Hematopoietic multipotent progenitor cell treated with erythropoietin and hydrocortisone succinate and interleukin-3 and kit ligand, for 6 days (in vitro differentiated cells): ENCODE measurements at regions not wholly inside any gene's neighbourhood (a gene's known extent, or its start where the extent isn't known, plus 50 kb on each side); places are given as distances from the start of the nearest gene placed in this dataset.
A peak's percentile ranks its signal among the peaks of the same experiment; 100 is the strongest.
"Not testable (repeated sequence)": the region's sequence is repeated elsewhere in the genome, so short reads cannot be mapped to it uniquely, and the experiment has no call there.

ENCODE experiments used
- DNase-seq: peaks from one replicate; pipeline ENCODE4 v3.0.0-alpha.2; 2015

DNA sequence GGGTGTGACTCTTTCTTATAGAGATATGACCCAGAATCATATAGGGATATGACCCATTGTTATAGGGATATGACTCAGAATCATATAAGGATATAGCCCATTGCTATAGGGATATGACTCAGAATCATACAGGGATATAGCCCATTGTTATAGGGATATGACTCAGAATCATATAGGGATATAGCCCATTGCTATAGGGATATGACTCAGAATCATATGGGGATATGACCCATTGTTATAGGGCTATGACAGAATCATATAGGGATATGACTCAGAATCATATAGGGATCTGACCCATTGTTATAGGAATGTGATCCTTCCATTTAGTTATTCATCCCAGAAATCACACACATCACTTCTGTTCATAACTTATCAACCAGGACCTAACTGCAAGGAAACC is 312.2 kb upstream of the ADARB2 start:
- DNase-seq: no peak

DNA sequence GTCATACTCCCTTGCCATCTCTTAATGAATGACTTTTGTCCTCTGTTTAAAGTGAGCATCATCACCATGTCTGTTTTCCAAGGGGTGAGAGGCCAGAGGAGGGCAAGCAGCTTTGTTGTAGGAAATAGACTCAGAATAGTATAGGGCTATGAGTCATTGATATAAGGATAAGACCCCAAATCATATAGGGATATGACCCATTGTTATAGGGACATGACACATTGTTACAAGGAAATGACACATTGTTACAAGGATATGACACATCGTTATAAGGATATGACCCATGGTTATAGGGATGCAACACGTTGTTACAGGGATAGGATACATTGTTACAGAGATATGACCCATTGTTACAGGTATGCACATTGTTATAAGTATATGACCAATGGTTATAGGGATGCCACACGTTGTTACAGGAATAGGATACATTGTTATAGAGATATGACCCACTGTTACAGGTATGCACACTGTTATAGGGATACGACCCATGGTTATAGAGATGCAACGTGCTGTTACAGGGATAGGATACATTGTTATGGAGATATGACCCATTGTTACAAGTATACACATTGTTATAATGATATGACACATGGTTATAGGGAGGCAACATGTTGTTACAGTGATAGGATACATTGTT is 311.1 kb upstream of the ADARB2 start:
- DNase-seq: no peak

DNA sequence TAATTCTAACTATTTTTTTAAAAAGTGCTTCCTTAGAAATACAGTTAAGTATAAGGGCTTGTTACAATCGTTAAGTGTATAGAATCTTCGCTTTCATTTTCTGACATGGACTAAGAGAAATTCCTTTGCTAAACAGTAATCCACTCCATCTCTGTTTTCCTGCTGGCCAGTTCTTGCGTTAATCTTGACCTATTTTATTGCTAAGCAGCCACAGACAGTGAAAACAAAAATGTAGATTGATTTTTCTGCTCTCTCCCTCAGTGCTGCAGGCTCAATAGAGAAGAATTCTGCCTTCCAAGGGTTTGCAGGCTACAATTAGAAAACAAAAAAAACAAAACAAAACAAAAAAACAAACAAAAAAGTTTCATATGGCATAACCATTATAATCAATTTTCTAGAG is 310.4 kb upstream of the ADARB2 start:
- DNase-seq: no peak

DNA sequence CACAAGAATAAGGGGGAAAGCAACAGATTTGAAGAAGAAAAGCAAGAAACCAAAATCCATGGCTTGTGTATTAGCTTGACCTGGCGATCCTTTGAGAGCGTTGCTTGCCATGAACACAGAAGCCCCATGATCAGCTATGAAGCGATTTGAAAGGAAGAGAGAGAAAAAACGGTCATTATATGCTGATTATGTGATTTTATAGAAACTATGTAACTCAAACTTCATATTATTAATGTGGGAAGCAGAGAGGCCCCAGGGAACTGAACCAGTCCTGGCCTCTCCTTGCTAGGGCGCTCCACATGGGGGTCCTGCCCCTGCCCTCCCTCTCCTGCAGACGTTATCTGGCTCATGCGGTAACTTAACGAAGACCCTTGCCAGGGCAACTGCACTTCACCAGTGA is 306.1 kb upstream of the ADARB2 start:
- no peak for DNase-seq

DNA sequence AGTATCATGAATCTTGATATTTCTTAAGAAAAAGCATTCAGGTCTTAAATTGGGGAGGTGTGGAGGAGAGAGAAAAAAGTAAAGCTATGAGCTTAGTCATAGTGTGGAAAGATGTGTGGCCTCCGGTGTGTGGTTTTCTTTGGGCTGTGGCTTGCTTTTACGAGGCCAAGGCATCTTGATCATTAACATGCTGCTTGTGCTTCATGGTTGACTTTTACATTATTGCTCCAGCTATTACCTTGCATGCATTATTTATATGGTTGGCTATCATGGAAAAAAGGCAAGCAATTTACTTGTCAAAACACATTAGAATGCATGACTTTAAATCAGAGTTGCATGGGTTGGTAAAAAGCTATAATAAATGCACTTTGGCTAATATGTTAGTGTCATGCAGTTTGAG is 300.7 kb upstream of the ADARB2 start:
- DNase-seq: no peak

DNA sequence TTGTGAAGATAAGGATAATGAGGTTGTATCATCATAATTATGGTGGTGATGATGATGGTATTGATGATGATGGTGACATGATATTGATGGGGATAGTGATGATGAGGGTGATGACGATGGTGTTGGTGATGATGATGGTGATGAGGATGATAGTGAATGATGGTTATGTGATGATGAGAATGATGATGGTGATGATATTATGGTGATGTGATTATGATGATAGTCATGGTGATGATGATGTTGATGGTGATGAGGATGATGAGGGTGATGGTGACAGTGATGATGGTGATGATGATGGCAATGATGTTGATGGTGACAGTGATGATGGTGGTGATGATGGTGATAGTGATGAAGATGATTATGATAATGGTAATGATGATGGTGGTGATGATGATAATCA is 299.9 kb upstream of the ADARB2 start:
- DNase-seq: no peak

DNA sequence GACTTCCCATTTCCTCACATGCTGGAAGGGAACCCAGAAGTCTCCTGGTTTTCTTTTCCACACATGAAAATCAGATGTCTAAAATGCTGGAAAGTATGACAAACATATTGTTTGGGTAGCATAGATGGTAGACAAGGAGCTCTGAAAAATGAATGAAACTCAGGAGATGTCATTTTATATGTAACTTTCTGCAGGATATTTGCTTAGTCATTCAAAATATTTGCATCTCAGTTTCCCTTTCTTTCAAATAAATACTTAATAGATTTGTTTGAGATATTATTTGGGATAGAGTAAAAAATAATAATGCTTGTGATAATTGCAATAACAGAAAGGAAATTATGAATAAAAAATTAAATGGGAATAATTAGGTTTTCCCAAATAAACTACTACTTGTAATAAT is 298.9 kb upstream of the ADARB2 start:
- DNase-seq: no peak

DNA sequence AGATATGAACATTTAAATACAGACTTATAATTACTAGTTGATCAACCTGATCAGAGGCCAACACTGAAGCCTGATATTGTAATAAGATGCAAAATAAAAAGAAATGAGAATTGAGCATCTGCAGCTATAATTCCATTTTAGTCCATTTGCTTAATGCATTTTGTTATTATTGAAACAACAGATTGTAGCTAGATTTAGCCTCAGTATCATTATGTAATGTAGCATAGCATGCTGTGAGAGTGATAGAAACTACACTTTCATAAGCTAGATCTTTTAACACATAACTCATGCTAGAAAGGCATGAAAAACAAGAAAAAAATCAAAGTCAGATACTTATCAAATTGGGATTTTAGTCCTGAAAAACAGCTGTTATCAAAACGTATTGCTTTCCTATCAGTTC is 292.7 kb upstream of the ADARB2 start:
- no peak for DNase-seq

DNA sequence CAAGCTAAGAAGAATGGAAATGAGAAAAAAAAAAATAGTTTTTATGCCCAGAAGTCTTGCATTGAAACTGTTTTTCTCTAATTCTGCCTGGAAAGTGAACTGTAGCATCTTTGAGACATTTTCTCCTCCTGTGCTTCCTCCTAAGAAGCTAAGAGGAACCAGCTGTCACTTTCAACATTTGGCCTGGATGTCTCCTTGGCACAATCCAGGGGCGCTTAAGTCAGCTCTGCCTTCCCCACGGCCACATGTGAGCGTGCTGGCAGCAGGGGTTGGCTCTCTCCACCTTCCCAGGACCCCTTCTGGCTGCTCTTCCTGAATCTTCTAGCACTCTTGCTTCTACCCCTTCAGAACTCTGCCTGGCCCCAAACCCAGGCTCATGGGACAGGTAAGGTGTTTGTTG is 289.6 kb upstream of the ADARB2 start:
- no peak for DNase-seq

DNA sequence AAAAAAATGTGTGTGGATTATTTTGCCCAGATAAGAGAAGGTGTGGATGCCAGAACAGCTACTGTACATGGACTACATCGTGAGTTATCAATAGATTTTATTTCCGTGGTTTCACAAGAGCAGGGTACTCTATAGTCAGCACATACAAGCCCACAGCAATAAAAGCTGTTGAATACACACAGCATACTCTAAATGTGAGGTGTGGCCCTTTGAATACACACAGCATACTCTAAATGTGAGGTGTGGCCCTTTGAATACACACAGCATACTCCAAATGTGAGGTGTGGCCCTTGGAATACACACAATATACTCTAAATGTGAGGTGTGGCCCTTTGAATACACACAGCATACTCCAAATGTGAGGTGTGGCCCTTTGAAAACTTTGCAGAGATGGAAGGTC is 287.4 kb upstream of the ADARB2 start:
- DNase-seq: not testable (repeated sequence)

DNA sequence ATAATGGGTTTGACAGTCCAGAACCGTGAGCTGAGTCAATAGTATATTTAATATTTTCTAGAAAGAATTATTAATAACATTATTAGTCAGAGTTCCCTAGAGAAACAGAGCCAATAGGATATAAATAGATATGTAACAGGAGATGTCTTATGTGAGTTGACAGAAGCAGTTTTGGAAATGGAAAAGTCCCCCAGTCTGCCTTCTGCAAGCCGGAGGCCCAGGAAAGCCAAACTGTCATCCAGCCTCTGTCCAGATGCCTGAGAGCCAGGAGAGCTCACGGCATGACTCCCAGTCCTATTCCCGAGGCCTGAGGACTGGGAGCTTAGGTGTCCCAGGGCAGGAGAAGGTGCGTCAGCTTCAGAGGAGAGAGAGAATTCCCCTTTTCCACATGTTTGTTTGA is 286.4 kb upstream of the ADARB2 start:
- DNase-seq: no peak

DNA sequence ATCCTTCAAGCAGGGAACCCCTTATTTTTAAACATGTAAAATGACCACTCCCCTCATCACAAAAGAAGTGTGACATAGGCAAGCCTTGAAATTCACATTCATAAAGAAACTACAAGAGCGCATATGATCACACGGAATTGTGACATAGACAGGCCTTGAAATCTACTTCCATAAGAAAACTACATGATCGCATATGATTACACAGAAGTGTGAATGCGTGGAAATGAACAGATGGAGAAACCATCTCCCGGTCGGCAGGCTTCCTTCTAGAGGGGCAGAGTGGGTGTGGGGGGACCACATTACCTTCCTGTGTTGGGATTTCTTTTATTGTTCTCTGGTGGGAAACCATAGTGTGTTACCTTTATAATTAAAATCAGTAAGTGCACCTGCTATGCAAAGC is 285.1 kb upstream of the ADARB2 start:
- DNase-seq: no peak

DNA sequence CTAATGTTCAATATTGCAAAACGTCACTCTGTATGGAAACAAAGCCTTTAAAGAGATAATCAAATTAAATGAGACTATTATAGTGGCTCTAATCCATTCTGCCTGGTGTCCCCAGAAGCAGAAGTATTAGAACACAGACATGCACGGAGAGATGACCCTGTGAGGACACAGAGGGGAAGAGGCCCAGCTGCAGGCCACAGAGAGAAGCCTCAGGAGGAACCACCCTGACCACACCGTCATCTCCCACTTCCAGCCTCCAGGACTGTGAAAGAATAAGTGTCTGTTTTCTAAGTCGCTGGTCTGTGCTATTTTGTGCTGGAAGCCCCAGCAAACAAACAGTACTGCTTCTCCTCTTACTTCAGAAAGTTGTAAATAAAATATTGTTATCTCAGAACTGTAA is 283.5 kb upstream of the ADARB2 start:
- peak; percentile 25 for DNase-seq

DNA sequence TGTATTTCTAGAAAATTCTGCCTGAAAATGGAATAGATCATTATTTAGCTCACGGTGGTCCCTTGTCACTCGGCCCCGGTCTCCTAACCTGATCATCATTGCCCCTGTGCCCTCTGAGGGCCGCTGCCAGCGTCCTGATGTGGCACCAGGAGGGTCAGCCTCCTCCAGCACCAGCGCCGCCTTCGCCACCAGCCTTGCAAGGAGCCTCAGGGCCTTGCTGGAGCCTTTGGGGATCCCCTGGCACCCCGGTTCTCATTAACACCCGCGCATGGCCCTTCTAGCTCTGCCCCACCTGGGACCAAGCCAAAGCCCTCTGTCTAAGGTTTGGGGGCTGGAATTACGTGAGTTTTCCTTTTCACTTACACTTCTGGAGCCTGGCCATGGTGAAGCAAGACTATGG is 282.5 kb upstream of the ADARB2 start:
- DNase-seq: no peak

DNA sequence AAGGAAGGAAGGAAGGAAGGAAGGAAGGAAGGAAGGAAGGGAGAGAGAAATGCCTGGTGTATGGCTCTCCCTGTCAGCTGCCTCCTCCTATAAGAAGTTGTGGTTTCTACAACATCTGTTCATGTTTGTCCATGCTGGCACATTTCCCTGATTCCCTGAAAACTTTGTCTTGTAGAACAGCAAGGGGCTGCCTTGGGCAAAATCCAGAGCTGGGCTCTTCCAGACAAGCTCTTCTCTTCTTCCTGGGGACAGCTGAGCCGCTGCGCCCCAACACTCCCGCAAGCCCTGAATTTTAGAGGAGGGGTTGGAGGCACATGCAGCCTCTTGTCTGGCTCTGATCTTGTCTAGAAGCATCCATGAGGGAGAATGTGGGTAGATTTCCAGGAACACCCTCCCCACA is 282.0 kb upstream of the ADARB2 start:
- DNase-seq: no peak

DNA sequence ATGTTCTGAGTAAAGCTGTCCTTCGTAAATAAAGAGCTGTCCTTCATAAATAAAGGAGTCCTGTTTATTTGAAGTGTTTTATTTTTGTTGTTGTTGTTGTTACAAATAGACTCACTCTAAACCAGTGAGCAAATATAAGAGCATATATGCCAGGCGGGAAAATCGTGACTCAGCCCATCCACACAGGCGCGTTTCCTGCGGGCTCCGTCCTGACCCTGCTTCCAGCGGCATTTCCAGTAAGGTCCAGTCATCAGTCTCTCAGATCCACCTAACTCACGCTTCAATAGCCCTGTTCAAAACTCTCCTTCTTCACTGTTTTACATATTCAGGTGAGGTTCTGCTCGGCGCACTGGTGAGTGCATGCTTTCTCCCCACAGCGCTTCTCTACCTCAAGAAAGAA is 277.2 kb upstream of the ADARB2 start:
- no peak for DNase-seq

DNA sequence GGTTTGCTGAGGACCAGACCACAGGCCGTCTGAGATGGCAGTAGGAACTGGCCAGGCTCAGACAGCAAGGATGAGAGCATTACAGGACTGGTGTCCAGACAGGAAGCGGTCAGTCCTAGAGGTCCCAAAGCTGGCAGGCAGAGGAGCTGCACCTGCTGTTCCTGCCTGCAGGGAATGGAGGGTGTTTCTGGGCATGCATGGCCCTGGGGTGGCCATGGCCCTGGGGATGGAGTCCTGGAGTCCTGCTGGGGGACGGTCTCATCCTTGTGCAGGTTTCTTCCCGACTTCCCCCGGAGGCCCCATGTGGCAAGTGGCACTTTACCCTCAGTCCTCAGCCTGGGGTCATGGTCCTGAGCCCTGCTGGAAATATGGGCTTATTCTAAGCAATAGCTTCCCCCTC is 274.9 kb upstream of the ADARB2 start:
- DNase-seq: no peak

DNA sequence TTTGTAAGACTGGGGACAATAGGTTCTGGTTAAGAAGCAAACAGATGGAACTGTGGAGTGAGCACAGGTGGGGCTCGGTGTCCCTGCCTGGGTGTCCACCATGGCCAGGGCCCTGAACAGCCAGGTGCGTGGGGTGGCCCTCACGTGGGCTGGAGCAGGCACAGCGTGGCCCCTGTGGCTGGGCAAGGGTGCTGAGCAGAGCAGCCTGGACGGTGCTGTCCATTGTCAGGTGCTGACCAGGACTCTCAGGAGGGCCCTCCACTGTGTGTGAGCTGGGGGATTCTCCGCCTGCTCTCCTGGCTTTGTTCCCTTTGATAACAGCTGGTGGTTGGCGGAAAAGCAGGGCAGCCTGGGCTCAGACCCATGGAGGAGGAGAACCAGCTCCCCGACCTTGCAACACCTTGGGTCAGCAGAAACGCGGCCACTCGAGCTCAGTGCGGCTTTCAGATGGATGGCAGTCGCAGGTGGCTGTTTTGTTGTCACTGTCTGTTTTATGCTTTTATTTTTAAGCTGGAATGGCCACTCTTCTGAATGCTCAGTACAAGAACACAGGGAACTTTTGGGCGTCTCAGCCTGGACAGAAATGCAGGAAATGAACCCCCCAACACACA is 273.9 kb upstream of the ADARB2 start:
- DNase-seq: no peak

DNA sequence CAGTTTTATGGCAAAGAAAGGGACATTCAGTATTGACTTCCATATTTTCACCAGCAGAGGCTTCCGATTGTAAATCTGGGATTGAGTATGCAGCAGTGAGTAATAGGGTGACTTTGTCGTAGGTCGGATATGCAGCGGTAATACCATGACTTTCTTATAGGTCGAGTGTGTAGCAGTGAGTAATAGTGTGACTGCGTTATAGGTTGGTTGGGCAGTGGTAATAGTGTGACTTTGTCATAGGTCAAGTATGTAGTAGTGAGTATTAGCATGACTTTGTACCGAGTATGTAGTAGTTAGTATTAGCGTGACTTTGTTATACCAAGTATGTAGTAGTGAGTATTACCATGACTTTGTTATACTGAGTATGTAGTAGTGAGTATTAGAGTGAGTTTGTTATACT is 268.2 kb upstream of the ADARB2 start:
- no peak for DNase-seq

DNA sequence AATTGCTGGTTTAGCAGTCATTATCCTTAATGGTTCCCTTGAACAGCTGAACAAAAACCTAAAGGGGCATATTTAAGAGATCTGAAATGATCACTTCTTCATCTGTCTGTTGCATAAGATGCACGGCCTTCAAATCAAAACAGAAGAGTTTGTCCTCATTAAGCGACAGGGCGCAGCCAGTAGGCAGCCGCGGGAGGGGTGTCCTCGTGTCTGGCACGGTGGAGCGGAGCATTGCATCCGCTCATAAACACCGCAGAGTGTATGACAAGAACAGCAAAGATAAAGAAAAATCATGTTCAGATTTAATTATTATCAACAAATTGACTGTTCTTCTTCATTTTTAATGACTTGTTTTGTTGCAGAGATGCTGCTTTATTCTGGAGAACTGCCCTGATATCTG is 255.6 kb upstream of the ADARB2 start:
- DNase-seq: no peak

DNA sequence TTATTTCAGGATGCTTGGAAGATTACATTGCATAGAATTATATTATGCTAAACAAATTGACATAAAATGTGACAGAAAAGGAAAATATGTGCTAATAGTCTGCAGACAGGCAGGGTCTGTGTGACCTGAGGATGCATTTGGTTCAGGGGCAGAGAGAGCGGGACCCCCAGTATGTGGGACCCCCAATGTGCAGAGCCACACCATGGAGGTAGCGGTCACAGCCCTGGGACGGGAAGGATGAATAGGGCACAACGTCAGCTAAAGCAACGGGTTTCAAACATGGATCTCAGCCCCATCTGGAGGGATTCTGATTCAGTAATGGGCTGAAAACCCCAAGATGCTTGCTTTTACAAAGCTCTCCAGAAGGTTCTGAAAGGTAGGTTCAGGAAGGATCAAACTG is 251.8 kb upstream of the ADARB2 start:
- DNase-seq: no peak

DNA sequence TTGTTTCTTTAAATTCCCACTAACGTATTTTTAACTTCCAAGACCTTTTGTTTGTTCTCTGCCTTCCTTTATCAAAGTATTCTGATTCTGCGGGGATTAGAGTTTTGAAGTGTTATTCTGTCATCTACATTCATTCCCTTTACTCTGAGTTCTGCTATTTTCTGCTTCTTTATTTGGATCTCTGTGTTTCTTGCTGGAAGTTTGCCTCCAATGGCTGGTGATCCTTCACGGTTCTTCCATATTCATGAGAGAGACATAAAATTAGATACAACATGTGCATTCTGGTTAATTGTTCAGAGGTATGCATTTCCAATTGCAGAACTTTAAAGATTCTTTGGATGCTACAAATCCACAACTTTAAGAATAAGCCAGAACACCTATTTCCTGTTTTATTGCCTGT is 244.7 kb upstream of the ADARB2 start:
- DNase-seq: no peak

DNA sequence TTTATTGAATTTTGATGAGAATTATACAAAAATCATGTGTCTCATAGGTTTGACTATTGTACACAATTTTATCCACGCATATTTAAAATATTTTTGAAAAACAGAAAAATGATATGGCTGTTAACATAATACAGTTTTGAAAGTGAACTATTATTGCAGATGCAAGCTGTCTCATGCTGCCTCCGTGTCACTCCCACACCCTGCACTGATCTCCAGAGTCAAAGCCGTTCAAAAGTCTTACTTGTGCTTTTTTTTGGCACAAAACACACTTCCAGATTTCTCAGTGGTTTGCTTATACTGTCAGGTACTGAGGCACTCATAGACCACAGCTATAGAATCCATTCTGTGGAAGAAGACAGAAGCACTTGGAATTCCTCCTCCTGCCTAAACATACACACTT is 243.1 kb upstream of the ADARB2 start:
- no peak for DNase-seq

DNA sequence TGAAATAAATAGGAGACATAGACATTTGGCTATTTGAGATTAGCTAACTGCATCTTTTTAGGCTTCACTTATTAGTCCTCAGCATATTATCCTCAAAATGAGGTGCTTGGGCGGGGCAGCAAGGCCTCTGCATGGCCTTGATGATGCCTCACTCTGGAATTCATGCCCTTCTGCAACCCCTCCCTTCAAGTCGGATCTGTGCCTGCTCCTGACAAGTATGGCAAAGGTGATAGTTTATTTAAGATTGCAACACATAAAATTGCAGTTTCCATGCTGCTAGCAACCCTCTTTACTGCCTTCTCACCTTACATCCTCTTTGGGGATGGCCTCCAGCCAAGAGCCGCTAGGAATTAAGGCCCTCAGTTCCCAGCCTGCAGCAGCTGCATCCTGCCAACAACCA is 241.3 kb upstream of the ADARB2 start:
- DNase-seq: no peak

DNA sequence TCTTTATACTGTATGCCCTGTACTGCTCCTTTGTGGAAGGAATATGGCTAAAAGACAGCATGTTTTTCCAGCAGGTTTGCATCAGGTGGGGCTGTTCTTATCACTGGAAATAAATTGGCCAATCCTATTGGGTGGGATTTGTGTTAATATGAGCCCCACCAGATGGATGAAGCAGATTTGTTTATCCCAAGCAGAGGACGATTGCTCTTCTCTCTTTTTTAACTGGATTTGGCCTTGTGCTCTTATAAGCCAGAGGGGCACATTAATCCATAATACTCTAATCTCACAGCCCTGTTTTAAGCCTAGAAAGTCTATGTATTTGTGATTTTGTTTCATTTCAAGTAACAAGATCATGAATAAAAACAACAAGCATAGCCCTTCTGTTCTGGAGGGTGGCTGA is 240.1 kb upstream of the ADARB2 start:
- DNase-seq: no peak

DNA sequence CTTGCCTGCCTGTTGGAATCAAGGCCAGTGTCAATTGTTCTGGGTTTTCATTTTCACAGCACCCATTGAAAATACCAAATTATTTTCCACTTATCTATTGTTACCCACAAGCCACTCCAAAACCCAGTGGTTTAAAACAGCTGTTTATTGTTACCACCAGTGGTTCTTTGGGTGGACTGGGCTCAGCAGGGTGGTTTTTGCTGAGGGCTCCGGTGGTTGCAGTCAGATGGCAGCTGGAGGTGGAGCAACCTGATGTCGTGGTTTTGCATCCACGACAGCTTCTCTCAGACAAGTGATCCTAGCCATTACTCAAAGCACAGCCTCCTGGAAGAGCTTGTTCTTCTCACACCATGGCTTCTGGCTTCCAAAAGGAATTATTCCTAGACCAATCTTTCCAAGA is 235.1 kb upstream of the ADARB2 start:
- no peak for DNase-seq
